HG02610 (cell line): ENCODE measurements at regions not wholly inside any gene's neighbourhood (a gene's known extent, or its start where the extent isn't known, plus 50 kb on each side); places are given as distances from the start of the nearest gene placed in this dataset.

Experiments
- ATAC-seq: cut with Tn5 transposase; IDR thresholded peaks from one replicate; pipeline ENCODE4 v1.9.1; 2021; ENCODE audit warnings: mild to moderate bottlenecking, moderate library complexity; ENCODE audit not compliant: unreplicated experiment

- ATAC-seq, result no peak
Observed at GRCh38 chr7:18354108-18355085, 141.2 kb upstream of the HDAC9 start.

- no peak for ATAC-seq
Observed at GRCh38 chr7:18356191-18356645, 139.3 kb upstream of the HDAC9 start.

DNA sequence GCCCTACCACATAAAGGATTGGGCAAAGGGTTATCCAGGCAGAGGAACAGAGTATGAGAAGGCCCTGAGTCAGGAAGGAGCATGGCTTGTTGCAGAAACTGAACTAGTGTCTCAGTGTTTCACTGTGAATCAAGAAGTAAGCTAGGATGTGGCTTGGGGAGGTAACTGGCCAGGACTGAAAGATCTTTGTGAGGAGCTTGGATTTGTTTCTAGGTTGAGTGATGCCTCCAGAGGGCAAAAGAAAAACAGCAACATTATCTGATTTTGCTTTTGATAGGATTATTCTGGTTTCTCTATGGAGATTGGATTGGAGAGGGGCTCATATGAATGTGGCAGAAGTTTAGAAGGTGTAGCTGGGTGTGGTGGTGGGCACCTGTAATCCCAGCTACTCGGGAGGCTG is 137.9 kb upstream of the HDAC9 start:
- ATAC-seq, result no peak

DNA sequence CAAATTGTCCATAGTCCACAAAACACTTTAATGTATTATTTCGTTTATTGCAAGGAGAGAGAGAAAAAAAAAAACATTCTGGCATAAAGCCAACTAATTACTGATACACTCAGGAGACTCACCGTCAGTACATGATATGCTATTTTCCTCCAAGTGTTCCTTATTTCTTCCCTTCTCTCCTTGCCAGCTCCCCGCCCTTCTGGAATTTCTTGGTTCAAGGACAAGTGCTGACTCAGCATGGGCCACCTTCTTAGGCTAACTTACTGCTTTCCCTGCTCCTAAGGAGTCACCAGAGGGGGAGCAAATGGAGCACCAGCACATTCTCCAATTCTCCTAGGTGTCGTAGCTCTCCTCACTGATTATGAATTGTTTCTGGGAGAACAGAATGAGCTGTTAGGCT is 133.8 kb upstream of the HDAC9 start:
- ATAC-seq, result no peak

DNA sequence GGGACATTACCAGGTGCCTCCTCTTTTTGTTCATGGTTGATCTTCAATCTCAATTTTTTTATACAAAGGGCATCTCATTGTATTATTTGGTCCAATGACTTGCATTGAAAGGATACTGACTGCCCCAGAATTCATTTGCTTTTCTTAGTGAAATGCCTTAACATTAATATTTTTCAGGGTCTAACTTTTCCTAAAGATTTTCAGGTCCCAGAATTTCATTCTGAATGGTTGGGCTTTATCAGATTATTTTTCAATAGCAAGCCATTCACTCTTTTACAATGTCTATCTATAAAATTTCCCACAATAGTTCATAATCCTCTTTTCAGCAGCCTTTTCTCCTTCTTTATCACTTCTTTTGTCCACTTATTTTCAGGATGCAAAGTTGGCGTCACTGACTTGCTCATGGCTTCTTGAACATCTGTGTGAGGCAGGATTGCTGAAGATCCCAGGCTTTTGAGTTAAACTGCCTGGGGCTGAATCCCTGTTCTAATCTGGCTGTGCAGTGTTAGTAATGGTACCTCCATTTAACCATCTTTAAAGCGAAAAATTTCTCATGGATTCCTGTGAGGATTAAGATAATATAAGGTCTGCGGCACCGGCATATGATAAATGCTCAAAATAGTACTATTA is 131.7 kb upstream of the HDAC9 start:
- ATAC-seq, result no peak

GRCh38 chr7:18364396-18364795 is 131.2 kb upstream of the HDAC9 start:
- ATAC-seq, result no peak

DNA sequence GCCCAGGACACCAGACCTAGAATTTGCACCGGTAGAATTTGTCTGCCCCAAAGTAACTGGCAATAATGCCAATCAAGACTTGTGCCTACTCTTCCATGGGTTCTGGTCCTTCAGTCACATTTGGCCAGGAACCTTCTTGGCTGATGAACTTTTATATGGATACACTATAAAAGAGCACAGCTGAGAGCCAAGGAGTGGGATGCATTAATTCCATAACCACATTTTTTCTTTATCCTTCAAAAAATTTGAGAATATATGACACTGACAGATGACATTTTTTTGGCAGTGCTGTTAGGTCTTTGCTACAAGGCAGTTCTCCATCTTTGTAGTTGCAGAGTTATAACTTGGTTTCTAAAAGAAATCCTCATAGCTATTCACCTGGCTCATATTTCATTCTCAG is 129.2 kb upstream of the HDAC9 start:
- ATAC-seq, result no peak

DNA sequence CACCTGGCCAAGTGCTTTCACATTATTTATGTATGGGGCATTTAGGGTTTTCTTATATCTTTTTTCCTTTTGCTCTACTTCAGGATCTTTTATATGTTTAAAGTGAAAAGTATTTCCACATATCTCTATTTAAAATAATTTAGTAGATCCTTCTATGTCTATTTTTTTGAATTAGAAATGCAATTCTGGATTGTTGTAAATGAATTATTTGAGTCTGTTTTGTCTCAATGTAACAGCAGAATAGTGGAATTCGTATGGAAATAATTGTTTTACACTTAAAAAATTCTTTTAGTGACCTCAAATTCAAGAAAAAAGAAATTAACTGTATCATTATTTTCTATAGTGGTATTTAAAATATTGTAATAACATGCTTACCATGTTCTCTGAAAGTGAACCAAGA is 126.5 kb upstream of the HDAC9 start:
- ATAC-seq, result no peak

DNA sequence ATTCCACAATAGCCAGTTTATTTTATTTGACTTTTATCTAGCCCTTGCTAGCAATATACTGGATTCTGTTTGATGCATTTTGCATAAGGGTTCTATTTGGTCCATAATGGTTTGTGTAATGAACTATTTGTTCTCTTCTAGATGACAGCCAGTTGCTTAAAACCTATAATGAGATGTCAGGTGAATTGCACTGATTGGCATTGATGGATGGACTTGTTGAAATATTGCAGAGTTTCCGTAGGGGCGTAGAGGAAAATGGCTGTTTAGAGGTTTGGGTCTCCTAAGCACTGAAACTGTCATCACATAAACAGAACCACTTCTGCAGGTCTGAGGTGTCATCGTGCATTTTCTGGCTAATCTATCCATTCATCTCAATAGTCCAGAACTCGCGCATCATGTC is 124.9 kb upstream of the HDAC9 start:
- ATAC-seq, result no peak

- ATAC-seq, result no peak
Observed at GRCh38 chr7:18378989-18379605, 116.5 kb upstream of the HDAC9 start.

GRCh38 chr7:18384491-18385143 is 110.9 kb upstream of the HDAC9 start:
- no peak for ATAC-seq

DNA sequence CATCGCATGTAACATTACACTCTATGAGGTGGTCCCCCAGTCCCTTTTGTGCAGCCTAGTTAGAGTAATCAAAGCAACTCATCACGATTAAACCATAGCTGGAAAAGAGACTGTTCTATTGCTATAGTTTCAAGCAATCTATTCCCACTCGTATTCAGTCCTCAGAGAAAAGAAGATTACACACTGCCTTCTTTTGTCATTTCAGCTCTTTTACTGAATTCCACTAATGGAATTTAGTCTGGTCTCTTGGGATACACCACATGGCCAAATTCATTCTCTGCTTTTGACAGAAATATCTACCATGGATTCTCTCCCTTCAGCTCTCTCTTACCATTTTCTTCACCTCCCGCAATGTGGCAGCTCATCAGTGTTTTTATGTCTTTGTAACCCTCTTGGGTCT is 108.9 kb upstream of the HDAC9 start:
- ATAC-seq, result no peak

DNA sequence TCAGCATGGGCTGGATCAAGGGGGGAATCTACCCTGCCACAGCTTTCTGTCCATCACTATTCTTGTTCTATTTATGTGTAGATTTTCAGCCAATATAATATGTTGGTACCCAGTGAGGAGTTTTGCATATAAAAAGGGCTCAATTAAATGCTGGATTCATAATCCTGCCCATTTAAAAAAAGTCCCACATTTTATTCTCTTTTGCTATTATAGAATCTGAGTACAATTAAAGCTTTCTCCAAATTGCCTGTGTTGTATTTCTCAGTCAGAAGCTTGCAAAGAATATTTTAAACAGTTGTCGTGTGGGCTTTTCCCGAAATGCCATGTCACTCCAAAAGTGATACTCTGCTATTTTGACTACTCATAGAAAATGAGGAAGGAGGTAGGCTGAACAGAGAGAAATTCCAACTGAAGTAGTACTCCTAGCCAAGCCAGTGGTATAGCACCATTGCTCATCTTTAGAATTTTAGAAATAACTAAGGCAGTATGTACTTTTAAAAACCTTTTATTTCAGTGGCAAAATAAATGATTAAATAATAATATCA is 108.3 kb upstream of the HDAC9 start:
- no peak for ATAC-seq

DNA sequence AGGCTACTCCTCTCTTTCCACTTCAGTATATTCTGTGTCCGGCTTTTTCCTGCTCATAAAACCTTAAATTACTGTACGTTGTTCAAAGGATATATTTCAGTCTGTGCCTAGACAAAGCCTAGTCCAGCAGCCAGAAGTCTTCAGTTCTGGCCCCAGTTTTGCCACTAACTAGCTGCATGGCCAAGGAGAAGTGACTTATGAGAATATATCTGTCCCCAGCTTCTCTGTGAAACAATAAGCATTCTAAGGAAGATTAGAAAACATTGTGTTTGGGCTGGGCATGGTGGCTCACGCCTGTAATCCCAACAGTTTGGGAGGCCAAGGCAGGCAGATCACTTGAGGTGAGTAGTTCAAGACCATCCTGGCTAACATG is 105.0 kb upstream of the HDAC9 start:
- no peak for ATAC-seq

- no peak for ATAC-seq
Observed at GRCh38 chr7:18393465-18394118, 102.0 kb upstream of the HDAC9 start.

- no peak for ATAC-seq
Observed at GRCh38 chr7:18395868-18396267, 99.7 kb upstream of the HDAC9 start.

GRCh38 chr7:18396953-18397352 is 98.6 kb upstream of the HDAC9 start:
- ATAC-seq, result no peak

DNA sequence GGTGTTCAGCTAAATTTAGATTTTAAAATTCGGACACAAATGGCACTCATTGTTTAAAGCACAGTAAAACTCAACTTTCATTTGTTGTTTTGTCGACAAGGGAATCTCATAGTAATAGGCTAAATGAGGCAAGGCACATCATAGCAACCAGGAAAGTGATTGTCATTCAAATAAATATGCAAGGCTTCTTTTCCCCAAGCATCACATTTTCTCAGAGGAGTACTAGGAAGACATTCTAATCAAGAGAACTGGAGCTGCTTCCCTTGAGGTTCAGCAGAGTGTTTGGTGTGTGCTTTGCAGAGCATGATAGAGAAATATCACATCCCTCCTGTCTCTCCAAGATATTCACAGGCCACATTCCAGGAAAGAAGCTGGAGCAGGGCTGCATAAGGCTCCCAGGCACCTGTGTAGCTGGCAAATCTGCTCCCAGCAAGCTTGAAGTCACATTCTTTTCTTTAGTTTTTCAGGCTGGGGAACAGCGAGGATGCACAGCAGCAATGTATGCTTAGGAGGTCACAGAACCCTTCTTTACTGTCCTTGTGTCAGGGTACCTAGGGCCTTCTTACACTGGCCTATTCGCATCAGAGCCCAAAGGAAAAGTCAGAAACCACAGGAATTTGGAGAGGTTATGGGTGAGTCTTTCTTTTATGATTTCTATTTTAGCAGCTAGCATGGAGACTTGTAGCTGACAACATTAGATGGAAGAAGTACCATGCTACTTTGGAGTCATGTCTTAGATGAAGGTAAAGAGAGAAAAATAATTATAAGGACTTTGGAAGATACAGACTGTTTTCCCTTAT is 95.9 kb upstream of the HDAC9 start:
- ATAC-seq, result no peak

GRCh38 chr7:18400275-18400674 is 95.3 kb upstream of the HDAC9 start:
- no peak for ATAC-seq

DNA sequence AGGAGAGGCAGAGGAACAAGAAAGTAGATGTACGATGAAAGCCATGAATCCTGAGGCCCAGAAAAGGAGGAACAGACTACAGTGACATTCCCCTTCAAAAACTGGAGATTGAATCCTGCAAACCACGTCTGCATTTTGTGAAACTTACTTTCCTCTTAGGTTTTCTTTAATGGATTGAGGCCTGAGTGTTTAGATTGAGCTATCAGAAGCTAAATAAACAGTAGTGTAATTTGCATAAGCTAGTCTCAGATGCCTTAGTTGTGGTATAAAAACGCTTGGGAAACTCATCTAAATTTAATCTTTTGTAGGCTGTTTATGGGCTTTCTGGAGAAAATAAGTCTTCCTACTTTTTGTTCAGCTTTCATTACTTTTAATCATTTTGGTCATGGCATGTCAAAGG is 94.8 kb upstream of the HDAC9 start:
- no peak for ATAC-seq
